Stimulated activated CD4-positive, alpha-beta T cell treated with anti-CD3 and anti-CD28 coated beads, Interleukin-4, amount 100 ng/mL, for 48 hours (primary cell): ENCODE measurements at regions not wholly inside any gene's neighbourhood (a gene's known extent, or its start where the extent isn't known, plus 50 kb on each side); places are given as distances from the start of the nearest gene placed in this dataset.

ENCODE experiments used
- DNase-seq, 2 donors: peaks; one replicate each; pipeline ENCODE4 v3.0.0-alpha.2; 2020; ENCODE audit warnings: low read depth in 2 of 2

DNA sequence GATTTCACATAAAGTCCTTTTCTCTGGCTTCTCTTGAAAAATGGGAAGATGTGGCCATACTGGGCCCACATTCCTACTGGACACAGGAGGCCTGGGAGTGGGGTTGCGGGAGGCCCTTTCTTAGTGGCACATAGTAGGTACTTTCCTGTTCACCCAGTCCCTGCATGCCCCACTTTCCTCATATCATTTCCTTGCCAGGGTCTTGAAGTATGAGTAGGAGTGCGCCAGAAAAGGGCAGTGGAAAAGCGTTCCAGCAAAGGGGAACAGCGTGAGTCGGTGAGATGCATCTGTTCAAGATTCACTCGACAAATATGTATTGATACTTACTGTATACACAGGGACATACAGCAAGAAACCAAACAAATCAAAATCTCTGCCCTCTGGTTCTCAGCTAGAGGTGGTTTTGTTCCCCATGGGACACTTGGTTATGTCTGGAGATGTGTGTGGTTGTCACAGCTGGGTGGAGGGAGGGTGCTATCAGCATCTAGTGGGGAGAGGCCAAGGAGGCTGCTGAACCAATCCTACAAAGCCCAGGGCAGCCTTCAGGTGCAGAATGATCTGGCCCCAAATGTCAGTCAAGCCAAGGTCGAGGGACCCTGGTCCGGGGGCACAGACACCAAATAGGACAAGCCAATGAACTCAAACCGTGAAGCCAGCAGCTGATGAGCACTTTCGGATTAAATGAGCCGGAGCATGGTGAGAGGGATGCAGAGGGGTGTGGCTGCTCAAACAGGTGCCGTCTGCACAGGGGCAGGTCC lies 151.4 kb downstream of the CEBPB start:
- no peak for DNase-seq

DNA sequence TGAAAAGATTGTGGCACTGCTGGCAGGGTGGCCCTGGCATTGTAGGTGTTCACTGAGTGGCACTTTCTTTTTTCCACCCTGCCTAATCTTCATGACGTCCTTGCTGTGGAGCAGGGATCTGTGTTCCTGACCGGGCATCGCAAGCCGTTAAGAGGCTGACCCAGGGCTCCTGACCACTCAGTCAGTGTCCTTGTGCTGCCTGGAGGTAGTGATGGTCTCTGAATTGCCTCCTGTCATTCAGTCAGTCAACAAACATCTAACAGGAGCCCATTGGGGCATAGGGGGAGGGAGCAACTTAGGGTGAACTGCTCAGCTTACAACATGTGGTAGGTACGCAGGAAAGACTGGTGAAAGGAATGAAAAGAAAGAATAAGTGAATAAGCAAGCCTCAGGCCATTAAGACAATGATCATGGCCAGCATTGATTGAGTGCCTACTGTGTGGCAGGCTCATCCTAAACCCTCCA lies 152.0 kb downstream of the CEBPB start:
- DNase-seq = no peak

DNA sequence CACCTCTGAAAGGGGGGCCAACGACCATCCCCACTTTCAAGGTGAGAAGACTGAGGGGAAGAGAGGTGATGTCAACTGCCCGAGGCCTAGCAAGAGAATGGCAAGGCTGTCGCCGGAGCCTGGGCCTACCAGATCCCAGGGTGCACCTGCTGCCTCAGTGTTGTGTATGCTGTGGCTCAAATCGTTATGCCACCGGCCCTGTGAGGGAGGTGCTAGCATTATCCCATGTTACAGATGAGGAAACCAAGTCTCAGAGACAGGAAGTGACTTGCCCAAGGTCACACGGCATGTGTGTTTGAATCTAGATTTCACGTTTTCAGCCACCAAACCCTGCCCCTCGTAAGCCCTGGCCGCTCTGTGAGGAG lies 152.5 kb downstream of the CEBPB start:
- DNase-seq = no peak

DNA sequence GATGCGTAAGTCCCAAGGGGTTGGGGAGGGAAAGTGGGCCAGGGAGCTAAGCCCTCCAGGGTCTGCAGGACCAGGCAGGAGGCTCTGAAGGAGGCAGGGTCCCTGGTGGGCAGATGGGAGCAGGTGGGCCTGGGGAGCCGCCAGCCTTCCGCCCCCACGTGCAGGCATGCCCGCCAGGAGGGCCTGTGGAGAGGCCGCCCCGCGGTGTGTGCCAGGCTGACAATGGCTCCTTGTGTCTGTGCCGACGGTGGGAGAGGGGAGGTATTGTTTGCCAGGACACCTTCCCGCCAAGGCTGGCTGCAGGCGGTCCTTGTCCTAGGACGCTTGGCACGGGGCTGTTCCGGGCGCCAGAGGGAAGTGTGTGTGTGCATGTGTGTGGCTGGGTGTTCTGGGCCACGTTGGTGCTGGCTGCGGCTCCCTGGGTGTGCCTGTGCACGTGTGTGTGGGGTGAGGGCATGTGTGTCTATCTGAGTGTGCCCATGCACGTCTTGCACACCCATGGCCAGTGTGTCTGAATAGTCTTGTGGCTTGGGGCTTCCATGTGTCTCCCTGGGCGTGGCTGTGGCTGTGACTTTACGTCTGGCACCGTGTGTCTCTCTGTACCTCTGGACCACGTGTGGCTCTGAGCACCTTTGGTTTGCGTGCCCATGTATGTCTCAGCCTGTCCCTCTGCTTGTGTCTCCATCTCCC lies 153.0 kb downstream of the CEBPB start:
- no peak for DNase-seq

DNA sequence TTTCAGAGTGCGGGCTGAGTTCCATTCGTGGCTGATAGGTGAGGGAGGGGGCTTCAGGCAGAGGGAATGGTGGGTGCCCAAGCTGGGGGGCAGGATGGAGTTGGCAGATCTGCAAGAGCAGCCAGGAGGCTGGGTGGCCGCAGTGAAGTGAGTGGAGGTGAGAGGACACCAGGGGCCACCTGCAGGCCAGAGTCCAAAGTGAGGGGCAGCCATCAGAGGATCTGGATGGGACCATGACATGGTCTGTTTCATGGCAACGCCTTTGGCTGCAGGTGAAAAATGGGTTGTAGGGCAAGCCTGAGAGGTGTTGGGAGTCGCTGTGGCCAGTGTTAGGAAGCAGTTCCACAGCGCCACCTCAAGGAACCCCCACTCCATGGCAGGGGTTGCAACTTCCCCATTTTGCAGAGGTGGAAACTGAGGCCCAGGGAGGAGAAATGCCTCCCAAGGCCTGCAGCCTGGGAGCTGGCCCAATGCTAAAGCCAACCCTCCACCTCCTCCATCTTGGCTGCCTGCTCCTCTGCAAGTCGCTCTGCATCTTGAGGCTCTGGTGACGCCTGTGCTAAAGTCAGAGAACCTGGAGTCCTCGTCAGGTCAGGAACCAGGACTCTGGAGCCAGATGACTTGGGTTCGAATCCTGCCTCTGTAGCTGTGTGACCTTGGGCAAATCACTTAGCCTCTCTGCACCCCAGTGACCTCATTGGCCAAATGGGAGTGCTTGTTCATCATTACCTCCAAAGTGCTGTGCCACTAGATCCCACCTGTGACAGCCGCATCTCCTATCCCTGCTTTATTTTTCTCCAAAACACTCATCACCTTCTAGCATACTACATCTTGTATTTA lies 153.8 kb downstream of the CEBPB start:
- no peak for DNase-seq

DNA sequence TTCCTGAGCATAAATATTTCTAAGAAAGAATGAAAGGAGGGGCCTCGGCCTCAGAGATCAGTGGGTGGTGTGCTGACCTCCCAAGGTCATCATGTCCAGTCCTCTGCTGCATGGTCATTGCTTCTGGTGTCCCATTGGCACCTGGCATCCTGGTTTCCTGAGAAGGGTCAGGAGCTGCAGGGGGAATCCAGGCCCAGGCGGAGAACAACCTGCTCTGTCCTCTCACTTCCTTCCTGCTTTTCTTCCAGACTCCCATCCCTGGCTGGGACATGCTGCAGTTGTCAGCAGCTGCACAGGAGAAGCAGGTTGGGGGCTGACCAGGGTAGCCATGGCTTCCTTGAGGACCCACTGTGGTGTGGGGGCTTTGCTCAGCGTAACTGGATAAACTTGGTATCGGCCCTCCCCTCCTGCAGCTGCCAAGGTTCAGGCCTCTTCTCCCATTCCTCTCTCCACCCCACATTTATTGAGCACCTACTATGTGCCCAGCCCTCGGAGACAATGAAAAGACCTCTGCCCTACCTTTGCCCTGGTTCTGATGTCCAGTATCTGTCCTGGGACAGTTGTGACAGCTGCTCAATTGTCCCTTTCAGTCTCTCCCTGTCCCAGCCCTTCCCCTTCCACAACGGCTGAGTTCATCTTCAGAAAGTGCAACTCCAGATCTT lies 155.2 kb downstream of the CEBPB start:
- DNase-seq = no peak

DNA sequence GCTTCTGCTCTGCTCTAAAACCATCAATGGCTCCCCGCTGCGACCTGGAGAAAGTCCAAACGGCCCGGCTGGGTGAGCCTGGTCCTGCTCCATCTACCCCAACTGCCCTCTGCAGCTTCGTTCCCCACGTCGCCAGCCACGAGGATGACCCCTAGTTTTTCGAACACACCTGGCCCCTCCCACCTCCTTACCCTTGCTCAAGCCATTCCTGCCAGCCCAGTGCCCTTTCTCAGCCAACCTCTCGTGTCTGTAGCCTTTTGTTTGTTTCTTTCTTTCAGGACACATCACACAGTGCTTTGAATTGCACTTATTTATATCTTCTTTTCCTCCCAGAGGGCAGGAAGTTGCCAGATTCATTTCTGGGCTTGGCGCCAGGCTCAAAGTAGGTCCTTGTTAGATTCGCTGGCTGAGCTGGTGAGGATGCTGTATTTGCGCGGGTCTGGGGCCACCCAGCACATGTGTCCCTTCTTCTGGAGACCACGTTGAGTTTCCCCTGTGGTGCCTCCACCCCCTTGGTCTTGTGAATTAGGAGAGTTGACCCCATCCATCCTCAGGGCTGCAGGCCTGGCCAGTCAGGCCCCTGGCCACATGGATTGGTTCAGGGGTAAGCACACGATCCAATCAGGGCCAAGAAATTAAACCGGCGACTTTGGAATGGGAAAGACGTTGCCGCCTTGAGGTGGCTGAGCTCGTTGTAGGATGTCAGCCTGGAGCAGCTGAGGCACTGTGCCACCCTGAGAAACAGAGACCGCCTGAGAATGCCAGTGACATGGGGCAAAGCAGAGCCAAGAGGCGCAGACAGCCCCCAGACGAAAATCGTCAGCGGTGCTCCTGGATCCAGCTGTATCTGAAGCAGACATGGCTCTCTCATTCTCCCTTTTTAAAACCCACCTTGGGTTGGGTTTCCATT lies 156.0 kb downstream of the CEBPB start:
- no peak for DNase-seq

DNA sequence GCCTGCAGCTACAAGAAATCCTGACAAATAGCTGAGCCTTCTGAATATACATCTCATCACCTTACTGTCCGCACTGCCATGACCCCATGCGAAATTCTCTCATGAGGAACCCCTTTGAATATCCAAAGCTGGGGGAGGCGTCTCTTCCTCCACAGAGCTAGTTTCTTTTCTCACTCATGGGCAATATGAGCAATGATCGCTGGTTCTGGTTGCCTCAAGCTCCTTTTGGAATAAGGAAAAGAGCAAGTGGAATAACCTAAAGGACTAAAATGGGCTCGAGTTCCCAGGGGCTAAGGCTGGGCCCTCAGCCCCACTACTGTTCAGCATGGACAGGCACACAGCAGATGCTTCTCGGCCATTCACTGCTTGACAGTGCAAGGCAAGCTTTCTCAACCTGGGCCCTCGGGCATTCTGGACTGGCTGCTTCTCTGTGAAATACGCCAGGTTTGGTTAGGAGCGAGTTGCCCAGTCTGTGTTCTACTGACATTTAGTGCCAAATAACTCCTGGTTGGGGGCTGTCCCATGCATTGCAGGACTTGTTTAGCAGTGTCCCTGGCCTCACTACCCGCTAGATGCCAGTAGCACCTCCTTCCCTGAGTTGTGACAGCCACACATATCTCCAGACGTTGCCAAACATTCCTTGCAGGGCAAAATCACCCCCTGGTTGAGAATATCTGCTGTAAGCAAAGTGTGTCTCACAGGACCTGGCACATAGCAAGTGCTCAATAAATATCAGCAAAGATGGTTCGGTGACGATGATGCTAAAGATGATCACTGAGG lies 156.8 kb downstream of the CEBPB start:
- no peak for DNase-seq

DNA sequence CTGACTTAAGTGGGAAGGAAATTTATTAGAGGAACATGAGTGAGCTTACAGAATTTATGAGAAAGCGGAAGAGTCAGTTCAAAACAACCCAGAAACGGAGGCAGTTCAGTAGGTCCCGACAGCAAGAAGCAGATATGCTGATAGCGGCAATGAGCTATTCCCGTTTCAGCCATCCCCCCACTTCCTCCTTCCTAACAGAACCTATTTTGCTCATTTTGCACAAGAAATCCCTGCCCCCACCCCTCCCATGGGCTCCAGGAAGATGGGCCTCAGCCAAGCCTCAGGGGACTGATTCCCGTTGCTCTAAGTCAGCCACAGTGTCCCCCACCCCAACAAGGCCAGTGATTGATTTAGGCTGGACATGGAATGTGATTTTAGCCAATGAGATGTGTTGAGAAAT lies 157.5 kb downstream of the CEBPB start:
- no peak for DNase-seq

DNA sequence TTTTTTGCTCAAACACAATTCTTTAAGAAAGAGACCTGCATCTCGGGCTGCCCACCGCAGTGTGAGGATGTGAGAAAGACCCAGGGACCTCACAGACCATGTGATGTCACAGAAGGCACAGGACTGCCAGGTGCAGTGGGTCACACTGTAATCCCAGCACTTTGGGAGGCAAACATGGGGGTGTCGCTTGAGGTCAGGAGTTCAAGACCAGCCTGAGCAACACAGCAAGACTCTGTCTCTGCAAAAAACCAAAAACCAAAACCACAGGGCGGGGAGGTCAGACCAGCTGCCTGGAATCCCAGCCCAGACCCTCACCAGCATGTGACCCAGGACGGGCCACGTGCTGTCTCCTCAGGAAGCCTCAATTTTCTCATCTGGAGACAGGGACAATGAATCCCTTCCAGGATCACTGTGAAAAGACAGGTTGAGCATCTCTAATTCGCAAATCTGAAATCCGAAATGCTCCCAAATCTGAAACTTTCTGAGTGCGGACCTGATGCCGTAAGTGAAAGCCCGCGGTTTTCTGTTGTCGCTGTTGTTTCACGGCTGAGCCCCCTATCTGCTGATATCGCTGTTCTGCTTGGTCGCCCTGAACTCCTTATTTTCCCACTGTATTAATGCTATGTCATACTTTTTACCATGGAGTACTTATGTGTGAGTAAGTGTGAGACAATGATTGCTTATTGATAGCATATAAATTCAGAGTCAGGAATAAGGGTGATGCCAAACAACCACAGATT lies 159.5 kb upstream of the PTPN1 start:
- no peak for DNase-seq

DNA sequence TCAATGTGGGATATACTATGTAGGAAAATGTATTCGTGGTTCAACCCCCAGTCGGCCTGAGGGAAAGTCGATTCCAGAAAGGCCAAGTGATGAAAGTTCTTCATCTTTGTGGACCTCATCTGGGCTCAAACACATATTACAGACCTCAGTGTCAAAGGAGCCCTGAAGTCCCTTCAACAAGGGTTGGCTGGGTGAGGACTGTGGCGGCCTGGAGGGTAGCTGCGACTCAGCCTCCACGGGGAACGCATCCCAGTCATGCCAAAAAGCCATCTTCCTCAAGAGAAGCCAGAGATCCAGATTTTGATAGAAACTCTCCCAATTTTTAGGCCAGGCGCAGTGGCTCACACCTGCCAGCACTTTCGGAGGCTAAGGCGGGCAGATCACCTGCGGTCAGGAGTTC lies 158.6 kb upstream of the PTPN1 start:
- no peak for DNase-seq

DNA sequence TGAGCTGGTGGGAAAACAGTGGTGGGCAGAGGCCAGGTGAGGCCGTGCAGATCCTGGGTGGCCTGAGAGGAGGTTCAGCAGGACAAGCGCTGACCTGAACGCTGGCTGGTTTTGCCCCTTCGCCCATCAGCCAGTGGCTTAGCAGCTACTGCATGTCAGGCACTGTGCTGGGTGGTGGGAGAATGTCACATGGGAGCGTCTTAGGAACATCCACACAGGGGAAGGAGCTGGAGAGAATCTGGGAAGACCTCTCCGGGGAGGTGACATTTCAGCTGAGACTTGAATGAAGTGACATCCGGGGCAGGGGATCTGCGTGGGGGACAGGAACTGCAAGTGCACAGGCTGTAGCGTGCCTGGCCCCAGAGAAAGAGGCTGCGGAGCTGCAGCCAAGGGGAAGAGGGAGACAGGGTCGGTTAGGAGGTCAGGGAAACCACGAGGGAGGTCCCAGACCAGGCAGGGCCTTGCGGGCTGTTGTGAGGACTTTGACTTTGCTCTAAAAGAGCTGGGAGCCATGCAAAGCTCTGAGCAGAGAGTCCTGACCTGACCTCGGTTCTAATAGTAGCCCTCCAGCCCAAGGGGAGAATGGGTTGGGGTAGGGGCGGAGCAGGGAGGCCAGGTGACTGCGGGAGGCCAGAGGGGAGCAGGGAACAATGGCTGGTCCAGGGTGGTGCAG lies 156.8 kb upstream of the PTPN1 start:
- DNase-seq = no peak

DNA sequence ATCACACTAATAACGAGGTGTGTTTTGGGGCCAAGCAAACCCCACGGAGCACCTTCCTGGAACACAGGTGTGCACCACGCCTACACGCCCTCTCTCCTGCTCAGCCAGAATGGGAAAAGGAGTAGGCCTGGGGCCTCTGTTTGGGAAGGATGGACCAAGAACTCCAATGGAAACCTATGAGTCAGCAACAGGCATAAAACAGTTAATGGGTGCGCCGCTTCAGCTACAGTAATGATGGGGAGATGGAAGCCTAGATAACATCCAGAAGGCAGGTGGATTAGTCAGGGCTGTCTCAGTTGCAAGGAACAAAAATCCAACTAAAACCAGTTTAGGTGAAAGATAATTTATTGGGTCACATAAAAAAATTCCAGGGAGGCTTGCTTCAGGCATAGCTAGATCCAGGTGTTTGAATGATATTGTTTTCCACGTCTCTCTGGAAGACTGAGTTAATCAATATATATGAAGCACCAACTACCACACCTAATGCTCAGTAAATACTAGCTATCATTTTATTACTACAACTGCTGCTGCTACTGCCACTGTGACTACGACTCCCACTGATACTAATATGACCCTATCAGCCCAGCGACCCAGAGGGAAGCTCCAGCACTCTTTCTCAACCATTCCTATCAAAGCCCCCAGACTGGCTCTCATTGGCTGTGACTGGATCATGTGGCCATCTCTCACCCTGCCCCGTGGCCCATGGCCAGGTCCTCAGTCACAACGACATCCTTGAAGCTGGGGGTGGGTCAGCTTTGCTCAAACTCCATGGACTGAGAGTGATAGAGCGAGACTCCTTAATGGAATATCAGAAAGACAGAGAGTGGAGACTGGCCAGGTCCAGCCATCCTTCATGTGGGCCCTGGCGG lies 155.2 kb upstream of the PTPN1 start:
- no peak for DNase-seq

DNA sequence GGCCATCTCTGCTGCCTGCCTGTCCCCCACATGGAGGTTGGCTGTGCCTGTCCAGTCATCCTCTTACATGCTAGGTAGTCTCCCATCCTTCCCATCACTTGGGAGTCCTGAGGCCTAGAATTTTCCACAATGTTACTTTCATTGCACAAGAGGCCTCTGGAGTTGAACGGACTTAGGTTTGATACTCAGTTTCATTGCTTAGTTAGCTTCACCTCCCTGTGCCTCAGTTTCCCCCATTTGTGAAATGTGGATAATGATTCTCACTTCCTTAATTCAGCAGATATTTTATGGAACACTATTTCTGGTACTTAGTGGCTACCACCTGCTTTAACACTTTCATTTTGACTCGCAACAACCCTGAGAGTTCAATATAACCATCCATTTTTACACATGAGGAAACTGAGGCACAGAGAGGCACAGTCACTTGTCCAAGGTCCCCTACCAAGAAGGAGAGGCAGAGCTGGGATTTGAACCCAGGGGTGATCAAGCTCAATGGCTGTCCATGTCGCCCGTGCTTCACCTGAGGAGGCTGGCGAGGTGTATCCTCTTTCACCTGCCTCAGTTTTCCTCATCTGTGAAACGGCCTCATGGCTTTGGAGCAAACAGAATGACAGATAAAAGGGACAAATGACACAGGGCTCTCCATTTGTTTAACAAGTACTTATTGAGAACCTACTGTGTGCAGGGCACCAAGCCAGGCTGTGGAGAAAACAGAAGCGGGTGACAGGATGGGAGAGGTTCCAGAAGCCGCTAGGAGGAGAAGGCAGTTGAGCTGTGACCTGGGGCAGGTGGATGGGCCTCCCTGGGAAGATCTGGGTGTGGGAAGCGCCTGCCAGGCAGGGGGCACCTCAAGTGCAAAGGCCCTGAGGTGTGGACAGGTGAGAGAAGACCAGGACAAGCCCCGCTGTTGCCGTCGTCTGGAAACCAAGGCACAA lies 154.3 kb upstream of the PTPN1 start:
- no peak for DNase-seq

DNA sequence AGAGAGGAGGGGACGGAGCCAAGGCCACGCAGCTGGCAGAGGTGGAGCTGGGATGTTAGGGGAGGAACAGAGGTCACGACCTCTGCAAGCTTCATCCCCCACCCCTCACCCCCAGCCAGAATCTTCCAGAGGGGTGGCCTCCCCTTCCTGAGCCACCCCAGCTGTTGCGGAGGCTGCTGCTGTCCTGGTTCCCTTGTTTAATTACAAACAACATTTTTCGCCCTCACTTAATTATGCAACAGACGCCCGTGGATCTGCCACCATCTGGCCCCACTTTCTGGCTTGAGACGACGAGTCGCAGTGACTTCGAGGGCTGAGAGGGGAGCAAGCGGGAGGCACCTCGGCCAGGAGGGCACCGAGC lies 153.7 kb upstream of the PTPN1 start:
- DNase-seq = no peak

DNA sequence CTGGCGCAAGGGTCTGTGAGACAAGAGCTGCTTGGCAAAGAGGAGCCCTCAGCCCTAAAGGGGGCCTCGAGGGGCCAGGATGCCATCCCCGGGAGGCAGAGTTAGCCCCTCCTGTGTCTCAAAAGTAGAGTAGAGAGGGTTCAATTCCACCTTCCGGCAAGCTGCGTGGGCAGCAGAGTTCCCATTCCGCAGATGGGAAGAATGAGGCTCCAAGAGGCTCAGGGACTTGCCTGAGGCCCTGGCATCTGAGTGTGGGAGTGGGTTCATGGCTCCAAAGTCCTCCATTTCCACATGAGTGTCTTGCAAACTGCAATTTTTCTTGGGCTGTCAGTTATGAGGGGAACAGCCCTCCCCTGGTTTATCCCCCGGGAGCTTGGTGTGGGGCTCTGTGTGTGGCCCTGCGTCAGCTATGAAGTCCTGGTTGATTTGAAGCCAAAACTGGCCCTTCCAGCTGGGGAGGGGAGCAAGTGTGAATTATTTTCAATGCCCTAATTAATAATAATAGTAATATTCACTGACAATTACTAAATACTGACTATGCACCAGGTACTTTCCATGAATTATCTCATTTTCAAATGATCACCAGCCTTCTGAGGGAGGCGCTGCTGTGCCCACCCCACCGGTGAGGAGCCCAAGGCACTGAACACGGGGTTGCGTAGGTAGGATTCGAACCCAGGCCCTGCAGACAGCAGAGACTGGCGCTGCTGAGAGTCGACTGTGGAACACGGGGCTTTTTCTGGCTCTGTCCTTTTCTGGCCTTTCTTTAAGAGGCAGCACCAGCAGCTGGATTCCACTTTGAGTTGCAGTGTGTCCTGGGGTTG lies 153.0 kb upstream of the PTPN1 start:
- DNase-seq = no peak
